ENCODE measurements at regions not wholly inside any gene's neighbourhood (a gene's known extent, or its start where the extent isn't known, plus 50 kb on each side); places are given as distances from the start of the nearest gene placed in this dataset.

- no peak for DNase-seq
These were observed 100.6 kb upstream of the PRR23E start for GRCh38 chr3:127092368-127092767.

DNA sequence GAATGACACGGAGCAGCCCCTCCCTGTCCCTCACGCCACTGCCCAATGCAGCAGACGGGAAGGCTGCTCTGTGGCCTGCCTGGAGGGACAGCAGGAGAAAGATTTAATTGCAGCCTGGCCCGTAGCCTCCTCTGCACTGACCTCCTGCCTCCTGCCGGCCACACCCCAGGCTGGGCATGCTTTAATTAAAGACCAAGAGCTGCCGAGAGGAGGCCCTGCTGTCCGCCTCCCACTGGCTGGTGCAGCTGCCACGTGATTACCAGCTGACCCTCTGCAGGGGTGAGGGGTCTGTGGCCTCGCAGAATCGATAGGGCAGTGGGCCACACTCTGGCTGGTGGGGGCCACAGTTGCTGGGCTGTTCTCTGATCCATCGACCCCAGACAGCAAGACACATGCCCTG, 100.2 kb upstream of the PRR23E start:
- no peak for DNase-seq

DNA sequence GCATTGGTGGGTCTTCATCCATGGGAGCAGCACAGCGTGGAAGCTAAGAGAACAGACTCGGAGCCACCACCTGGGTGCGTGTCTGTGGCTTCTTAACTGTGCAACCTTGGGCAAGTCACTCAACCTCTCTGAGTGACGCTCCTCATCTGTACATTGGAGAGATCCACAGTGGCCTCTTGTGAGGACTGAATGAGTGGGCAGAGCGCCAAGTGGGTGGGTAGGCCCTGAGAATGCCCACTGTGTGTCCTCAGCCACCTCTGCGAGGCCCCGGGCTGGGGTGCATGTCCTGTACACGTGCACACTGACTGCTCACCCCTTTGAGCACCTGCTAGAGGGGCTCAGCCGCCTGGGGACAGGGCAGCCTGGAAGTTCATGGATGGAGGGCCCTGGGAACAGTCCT, 99.6 kb upstream of the PRR23E start:
- no peak for DNase-seq

DNA sequence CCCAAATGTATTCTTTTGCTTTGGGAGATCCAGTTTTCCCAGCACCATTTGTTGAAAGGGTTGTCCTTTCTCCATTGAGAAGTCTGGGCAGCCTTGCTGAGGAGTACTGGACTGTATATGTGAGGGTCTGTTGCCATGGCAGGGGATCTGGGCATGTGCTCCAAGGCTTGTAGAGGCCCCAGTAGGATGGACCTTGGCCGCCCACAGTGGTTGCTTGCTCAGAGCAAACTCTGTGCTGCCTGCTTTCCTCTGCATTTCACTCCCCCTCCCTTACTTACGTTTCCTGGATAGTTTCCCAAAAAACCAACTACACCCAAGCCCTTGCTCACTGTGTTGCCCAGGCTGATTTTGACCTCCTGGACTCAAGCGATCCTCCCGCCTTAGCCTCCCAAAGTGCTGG, 97.2 kb upstream of the PRR23E start:
- no peak for DNase-seq

DNA sequence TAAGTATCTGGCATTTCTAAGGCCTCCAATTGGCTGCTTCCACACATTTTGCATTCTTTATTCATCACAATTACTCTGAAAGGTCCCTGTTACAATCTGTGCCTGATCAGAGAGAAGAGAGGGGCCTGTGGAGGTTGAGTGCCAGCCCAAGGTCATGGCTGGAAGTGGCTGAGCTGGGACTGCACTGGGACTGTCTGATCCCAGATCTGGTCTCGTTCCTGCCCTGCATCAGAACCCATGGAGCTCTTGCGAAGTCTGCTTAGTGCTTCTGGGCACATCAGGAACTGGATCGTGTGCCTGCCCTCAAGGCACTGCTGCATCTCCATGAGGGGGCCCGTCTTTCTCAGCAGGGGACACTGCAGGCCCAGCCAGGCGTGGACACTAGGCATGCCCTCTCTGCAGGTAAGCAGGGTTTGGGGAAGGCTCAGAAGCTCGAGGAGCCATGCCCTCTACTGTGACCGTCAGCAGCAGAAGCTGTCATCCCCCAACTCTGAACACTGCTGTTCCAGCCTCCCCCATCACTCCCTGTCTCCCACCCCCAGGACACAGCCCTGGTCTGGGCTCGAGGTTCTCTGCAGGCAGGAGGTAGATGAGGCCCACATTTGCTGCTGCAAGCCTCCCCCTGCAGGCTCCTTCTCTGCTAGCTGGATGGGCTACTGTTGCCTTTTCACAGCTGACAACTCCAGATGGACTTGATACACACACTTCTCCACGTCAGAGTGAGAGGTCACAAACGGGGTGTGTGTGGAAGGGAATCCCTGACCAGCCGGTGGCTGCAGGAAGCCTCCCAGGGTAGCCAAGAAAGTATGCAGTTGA, 96.5 kb upstream of the PRR23E start:
- DNase-seq = no peak

DNA sequence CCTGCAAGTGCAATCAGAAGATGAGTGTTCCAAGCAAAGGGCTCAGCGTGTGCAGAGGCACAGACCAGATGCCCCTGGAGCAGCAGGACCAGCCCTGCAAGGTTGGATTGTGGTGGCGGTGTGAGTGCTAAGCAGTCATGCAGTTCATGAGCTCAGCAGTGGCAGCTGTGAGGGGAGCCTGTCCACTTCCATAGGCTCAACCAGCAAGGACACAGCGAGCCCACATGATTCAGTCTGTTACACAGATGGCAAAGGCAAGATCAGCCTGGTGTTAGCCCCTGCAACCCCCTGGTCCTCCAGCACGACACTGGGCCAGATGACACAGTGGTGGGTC, 95.9 kb upstream of the PRR23E start:
- DNase-seq = no peak

DNA sequence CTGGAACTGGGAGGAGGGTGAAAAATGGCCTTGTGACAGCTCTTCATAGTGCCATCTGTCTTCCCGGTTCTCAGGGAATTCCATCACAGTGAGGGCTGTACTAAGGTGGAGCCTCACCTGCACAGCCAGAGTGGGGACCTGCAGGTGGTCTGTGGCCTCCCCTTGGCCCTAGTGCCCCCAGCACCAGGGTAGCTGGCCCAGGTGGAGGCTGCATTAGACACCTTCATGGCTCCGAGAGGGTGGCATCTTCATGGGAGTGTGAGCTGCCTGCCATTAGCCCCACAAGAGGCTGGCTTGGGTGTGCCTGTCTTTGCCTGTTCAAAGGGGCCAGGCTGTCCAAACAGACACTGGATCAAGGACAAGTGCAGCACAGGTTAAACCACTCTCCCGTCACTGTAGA, 95.5 kb upstream of the PRR23E start:
- DNase-seq = no peak

DNA sequence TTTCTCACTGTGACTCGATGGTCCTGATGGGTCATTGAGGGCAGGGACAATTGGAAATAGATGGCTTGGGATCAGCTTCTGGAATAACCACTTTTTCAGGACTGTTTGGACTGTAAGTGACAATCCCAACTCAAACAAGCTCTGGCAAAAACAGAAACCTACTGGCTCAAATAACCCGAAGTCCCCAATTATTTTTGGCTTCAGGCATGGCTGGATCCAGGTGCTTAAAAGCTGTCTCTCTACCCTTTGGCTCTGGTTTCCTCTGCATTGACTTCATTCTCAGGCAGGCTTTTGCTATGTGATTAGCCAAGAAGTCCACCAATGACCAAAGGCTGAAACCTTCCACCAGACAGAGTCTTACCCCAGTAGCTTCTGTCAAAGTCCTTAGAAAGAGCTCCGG, 92.9 kb upstream of the PRR23E start:
- no peak for DNase-seq

DNA sequence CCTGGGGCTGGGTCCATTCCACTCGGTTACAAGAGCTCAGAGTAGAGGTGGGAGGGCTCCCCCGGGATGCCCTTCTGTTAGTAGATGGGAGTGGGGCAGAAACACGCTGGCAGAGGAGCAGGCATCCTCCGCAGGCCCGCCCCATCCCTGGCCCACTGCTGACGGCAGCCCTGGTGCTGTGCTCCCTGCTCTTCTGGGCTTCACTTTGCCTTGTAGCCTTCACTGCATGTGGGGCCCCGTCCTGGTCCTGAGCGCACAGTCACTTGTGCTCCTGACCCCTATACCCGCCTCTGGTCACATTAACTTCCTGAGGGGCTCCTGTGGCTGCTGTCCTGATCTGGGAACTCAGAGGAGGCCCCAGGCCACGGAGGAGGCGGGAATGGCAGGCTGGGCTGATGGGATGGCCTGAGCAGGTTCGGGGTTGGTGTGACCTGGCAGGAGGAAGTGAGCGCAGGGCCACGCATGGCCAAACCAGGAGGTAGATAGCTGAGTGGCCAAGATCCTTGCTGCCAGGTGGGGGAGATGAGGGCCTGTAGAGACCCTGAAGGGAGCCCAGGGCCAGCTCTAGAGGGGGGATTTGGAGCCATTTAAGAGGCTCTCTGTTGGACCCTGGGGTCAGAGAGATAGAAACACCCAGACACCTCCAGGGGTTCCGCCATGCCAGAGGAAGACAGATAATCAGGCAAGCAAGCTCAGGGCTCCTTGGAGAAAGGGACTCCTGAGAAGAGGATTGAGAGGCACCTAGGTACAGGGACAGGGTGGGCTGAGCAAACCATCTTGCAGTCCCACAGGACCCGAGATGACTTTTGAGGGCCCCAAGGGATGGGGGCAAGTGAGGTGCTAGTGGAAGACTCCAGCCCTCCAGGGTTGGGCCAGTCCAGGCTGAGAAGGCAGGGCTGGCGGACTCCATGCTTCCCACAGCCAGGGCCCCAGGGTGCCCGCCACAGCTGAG, 92.2 kb upstream of the PRR23E start:
- DNase-seq = no peak

- no peak for DNase-seq
These were observed 91.3 kb upstream of the PRR23E start for GRCh38 chr3:127101411-127102187.

DNA sequence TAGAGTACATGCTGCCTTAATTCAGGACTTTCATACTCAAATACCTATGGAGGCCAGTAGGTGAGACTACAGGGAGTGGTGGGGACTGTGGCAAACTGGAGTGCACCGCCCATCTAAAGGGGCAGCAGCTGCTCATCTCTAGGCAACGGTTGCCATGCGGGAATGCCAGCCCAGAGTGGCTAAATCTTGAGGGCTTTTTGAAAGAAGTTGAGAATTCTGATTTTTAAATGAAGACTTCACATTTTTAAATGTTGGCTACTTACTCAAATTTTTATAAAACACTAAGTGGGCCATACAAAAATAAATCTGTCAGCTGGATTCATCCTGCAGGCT, 90.8 kb upstream of the PRR23E start:
- no peak for DNase-seq

DNA sequence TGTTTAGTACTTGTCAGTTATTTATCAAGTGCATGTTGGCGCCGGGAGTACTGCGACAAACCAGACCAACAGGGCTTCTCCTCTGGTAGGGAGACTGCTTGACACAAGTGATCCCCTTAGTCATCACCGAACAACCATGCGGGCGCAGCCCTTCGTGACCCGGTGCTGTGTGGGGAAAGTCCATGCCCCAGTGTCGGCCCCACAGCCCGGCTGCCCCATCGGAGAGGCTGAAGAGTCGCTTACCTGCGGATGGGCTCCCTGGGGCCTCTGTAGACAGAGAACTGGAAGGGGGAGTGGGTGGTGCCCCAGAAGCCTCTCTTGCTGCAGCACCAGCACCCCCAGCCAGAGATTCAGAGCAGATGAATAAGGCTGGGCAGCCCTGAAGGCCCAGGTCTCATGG, 90.3 kb upstream of the PRR23E start:
- no peak for DNase-seq

GRCh38 chr3:127103080-127103479, 89.9 kb upstream of the PRR23E start:
- DNase-seq = peak; percentile 26 to 29

- DNase-seq = peak; percentile 9 to 31
These were observed 88.3 kb upstream of the PRR23E start for GRCh38 chr3:127104586-127104985.

- no peak for DNase-seq
These were observed 87.3 kb upstream of the PRR23E start for GRCh38 chr3:127105587-127105986.

- no peak for DNase-seq
These were observed 86.9 kb upstream of the PRR23E start for GRCh38 chr3:127106053-127106452.

- no peak for DNase-seq
These were observed 86.5 kb upstream of the PRR23E start for GRCh38 chr3:127106456-127106855.

DNA sequence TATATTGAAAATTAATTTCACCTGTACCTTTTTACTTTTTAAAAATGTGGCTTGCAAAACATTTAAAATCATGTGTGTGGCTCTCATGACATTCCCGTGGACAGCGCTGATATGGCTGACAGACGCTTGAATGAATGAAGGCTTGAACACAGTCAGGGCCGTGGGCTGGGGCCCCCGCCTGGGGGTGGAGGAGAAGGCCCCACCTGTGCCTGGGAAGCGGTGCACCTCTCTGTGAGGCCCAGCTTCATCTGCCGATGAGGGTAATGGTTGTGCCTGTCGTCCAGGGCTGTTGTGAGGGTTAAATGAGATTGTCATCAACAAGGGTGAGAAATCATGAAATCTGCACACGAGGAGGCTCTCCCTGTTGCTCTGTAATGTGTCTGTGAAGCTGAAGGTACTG, 85.9 kb upstream of the PRR23E start:
- DNase-seq = no peak

DNA sequence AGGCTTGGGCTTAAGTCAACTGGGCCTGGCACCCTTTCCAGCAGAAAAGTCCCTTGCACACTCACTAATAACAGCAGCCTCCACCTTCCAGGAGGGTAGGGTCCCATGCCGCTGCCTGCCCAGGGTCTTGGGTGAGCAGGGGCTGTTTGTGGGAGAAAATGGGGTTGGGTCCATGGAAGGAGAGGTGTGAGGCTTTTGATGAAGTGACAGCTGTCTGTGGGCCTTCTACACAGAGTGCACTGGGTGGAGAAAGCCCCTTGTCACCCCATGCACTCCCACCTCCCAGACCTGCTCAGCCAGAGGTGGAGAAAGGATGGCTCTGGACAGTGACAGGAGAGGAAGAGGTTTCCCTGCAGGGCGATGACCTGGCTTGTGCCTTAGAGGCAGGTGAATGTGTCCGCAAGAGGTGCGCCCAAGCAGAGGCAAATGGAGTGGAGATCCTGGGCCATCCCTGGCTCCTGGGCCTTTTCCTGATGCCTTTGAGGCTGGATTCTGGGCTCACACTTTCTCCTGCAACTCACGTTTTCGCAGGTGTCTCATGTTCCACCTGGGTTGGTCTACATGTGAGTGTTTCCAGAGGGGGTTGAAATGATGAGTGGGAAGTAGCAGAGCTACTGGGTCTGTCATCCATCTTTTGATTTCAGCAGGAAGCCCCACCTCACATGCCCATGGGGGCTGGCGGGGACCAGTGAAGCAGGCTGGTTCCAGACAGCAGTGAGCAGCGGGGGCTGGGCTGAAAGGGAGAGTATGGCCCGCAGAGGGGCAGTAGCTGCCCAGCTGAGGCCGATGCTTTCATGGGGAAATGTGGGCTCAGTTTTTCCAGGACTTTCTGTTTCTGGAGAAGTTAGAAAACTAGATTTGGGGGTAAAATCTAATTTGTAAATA, 85.2 kb upstream of the PRR23E start:
- DNase-seq = no peak

GRCh38 chr3:127108796-127109195, 84.1 kb upstream of the PRR23E start:
- DNase-seq = no peak

DNA sequence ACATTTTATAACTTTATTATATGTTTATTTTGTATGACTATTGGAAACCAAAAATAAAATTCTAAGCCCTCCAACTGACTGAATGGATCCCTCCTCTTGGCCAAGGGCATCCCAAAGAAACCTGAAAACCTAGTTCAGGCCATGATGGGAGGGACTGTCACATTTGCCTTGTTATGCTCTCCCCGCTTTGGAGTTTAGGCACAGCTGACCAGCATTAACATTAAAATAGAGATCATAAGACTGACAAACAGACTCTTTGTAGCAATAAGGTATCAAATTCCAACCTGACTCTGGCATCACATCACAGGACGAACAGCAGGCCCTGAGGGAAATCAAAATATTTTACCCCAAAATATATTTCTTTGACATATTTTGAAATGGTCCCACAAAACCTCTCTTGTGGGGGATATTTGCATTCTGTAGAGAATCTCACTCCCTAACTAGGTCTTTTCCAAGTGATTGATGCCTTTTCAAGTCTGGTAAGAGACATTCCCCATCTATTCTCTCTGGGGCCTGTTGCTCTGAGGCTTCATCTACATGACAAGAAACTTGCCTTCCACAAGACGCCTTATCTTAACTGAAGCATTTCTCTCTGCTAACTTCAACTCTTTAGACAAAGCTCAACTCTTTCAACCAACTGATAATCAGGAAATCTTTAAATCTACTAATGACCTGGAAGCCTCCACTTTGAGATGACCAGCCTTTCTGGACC, 81.8 kb upstream of the PRR23E start:
- no peak for DNase-seq
